ENCODE measurements at regions not wholly inside any gene's neighbourhood (a gene's known extent, or its start where the extent isn't known, plus 50 kb on each side); places are given as distances from the start of the nearest gene placed in this dataset.
"Not testable (repeated sequence)": the region's sequence is repeated elsewhere in the genome, so short reads cannot be mapped to it uniquely, and the experiment has no call there.

DNA sequence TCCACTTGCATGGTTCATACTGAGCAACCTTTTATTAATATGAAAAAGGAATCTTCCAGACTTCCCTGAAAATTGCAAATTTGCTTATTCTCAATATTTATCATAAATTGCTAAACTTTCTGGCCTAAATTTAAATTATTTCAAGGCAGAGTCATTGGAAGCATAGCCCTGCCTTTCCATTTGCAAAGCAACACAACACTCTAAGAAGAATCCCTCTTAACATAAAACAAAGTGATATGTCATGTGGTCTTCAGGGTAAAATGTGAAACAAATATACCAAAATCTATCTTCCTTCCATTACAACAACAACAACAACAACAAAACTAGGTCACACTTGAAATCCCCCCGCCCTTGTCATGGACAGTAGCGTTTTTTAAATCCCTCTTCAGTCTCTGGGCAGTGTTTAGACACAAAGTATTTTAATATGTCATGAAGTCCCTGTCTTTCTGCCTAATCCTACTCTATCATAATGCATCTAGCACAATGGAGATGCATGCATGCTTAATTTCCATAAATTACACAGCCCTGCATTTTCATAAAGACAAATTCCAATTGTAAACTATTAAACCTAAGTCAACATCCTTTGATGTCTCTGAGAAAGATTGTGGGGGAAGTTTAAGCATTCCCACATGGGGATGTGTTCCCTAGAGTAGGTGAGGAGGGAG is 668.9 kb upstream of the LCORL start:
- no peaks in the 10 kb centered on the region for H3K4me1 Mint-ChIP-seq
- DNase-seq = no peak
- H3K27ac Mint-ChIP-seq = no peak overlapping the region
- H3K9me3 Mint-ChIP-seq = no peaks in the 10 kb centered on the region
- peaks cover 9% of the 10 kb centered on the region for H3K27me3 Mint-ChIP-seq
- no peak overlapping the region for H3K4me3 Mint-ChIP-seq
- H3K36me3 Mint-ChIP-seq = no peaks in the 10 kb centered on the region

GRCh38 chr4:18689308-18690115 is 668.0 kb upstream of the LCORL start:
- Mint-ChIP-seq H3K4me3 (no peak overlapping the region), H3K27me3 (peaks cover 9% of the 10 kb centered on the region), H3K36me3 (no peaks in the 10 kb centered on the region), H3K27ac (no peak overlapping the region), H3K4me1 (no peaks in the 10 kb centered on the region), H3K9me3 (no peaks in the 10 kb centered on the region)
- DNase-seq = peak; percentile 8

- H3K4me1 Mint-ChIP-seq, H3K27ac Mint-ChIP-seq, H3K4me3 Mint-ChIP-seq, DNase-seq, H3K9me3 Mint-ChIP-seq, H3K36me3 Mint-ChIP-seq, H3K27me3 Mint-ChIP-seq: not testable (repeated sequence)
Observed at GRCh38 chr4:18688351-18688750, 666.8 kb upstream of the LCORL start.

DNA sequence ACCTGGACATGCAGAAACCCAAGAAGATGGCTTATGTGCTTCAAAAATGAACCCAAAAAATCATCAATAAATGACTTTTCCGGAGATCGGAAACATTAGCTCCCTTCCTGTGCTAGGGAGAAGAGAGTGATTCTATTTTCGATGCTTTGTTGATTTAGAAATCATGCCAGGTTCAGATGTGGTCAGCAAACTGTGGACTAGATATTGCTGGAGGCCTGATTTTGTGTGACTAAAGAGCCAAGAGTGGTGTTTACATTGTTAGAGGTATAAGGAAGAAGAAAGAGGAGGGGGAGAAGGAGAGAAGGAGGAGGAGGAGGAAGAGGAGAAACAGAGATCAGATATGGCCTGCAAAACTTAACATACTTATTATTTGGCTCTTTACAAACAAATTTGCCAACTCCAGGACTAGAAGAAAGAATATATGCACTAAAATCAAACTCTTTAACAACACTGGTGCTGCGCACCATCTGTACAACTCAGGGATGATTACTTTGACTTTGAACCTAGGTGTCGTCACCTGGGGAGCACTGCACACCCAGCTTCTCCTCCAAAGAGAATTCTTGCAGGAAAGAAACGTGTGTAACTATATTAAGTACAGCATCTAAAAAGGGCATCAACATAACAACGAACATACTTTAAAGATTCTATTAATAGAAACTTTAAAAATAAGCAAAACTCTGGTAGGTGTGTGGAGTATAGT is 664.9 kb upstream of the LCORL start:
- Mint-ChIP-seq H3K9me3 (no peaks in the 10 kb centered on the region), H3K36me3 (no peaks in the 10 kb centered on the region), H3K27ac (no peak overlapping the region), H3K4me1 (no peaks in the 10 kb centered on the region), H3K27me3 (peaks cover 5% of the 10 kb centered on the region), H3K4me3 (no peak overlapping the region)
- no peak for DNase-seq

DNA sequence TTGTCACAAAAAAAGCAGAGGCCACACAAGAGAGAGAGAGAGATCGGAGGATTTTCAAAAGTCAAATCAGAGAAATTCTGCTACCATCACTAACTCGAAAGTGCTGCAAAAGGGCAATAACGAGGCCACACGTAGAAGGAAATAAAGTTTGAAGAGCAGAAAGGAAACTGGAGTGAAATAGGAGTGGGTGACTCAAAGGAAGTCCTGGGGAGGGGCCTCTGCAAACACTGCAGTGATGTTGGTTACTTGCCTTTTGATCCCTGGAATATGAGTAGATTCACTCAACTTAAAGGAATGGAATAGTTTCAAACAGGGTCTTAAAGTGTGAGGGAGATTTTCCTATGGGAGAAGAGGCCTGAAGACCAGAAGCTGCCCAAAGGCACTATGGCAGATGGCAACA is 663.4 kb upstream of the LCORL start:
- Mint-ChIP-seq H3K4me1 (no peaks in the 10 kb centered on the region), H3K36me3 (no peaks in the 10 kb centered on the region), H3K4me3 (no peak overlapping the region), H3K9me3 (no peaks in the 10 kb centered on the region), H3K27me3 (no peaks in the 10 kb centered on the region), H3K27ac (no peak overlapping the region)
- no peak for DNase-seq

DNA sequence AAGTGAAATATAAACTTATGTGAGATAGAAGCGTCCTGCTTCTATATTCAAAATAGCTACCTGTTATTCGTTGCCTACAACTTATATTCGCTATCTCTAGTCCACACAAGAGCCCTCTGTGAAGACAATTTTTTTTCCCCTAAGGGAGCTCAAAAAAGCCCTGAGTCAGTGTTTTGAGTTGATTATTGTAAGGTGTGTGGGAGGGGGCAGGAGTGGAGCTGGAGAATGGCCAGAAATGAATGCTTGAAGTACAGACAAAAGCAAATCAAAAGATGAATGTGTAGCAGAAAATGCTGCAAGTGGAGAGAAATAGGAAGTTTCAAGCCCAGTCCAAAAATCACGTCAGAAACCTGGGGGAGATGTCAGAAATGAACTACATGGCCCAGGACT is 655.0 kb upstream of the LCORL start:
- Mint-ChIP-seq H3K4me3 (no peak overlapping the region), H3K36me3 (no peaks in the 10 kb centered on the region), H3K4me1 (no peaks in the 10 kb centered on the region), H3K27ac (no peak overlapping the region), H3K9me3 (no peaks in the 10 kb centered on the region), H3K27me3 (no peaks in the 10 kb centered on the region)
- DNase-seq = no peak

GRCh38 chr4:18675586-18676525 is 654.3 kb upstream of the LCORL start:
- Mint-ChIP-seq H3K27me3 (peaks cover under 1% of the 10 kb centered on the region), H3K36me3 (no peaks in the 10 kb centered on the region), H3K4me1 (no peaks in the 10 kb centered on the region), H3K27ac (no peak overlapping the region), H3K4me3 (no peak overlapping the region), H3K9me3 (no peaks in the 10 kb centered on the region)
- no peak for DNase-seq

DNA sequence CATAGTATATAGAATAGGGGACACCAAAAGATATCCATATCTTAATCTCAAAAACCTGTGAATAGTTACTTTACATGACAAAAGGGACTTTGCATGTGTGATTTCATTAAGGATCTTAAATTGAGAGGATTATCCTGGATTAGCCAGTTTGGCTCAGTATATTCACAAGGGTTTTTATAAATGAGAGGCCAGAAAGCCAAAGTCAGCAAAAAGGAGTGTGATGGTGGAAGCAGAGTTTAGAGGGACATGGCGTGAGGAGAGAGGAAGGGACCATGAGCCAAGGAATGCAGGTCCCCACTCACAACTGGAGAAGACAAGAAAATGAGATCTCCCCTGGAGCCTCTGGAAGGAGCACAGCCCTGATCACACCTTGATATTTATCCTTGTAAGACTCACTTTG is 648.5 kb upstream of the LCORL start:
- no peaks in the 10 kb centered on the region for H3K36me3 Mint-ChIP-seq
- no peaks in the 10 kb centered on the region for H3K4me1 Mint-ChIP-seq
- H3K9me3 Mint-ChIP-seq = no peaks in the 10 kb centered on the region
- no peak overlapping the region for H3K4me3 Mint-ChIP-seq
- H3K27me3 Mint-ChIP-seq = peaks cover 4% of the 10 kb centered on the region
- no peak overlapping the region for H3K27ac Mint-ChIP-seq
- no peak for DNase-seq

GRCh38 chr4:18669390-18669789 is 647.8 kb upstream of the LCORL start:
- H3K9me3 Mint-ChIP-seq = no peaks in the 10 kb centered on the region
- H3K4me3 Mint-ChIP-seq = no peak overlapping the region
- H3K36me3 Mint-ChIP-seq = no peaks in the 10 kb centered on the region
- no peak overlapping the region for H3K27ac Mint-ChIP-seq
- DNase-seq = no peak
- peaks cover 4% of the 10 kb centered on the region for H3K27me3 Mint-ChIP-seq
- H3K4me1 Mint-ChIP-seq = no peaks in the 10 kb centered on the region

- H3K9me3 Mint-ChIP-seq = no peaks in the 10 kb centered on the region
- H3K27ac Mint-ChIP-seq = no peak overlapping the region
- H3K36me3 Mint-ChIP-seq = no peaks in the 10 kb centered on the region
Observed at GRCh38 chr4:18666322-18666721, 644.8 kb upstream of the LCORL start.

DNA sequence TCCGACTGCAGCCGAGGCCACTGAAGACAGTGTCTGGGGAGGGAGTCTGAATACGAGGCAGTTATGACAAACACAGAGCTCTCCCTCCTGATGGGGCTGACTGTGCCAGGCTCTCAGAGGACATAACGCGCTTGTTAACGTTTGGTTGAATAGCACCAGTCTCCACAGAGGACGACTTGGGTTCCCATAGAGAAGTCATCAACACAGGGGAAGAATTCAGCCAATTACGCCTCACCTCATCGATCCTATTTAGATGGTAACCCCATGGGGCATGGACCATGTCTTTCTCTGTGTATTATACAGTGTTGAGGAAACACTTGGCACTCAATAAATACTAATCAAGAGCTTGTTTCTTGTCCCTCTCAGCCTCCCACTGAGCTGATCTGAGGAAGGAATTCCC is 642.6 kb upstream of the LCORL start:
- H3K4me1 Mint-ChIP-seq = no peaks in the 10 kb centered on the region
- no peaks in the 10 kb centered on the region for H3K27me3 Mint-ChIP-seq
- H3K27ac Mint-ChIP-seq = no peak overlapping the region
- no peak for DNase-seq
- H3K4me3 Mint-ChIP-seq = no peak overlapping the region
- no peaks in the 10 kb centered on the region for H3K36me3 Mint-ChIP-seq
- no peaks in the 10 kb centered on the region for H3K9me3 Mint-ChIP-seq

More at GRCh38 chr4:18666322-18666721, 644.8 kb upstream of the LCORL start:
- Mint-ChIP-seq H3K4me3 (no peak overlapping the region), H3K27me3 (peaks cover 4% of the 10 kb centered on the region), H3K4me1 (no peaks in the 10 kb centered on the region)
- DNase-seq = no peak

GRCh38 chr4:18645351-18645750 is 623.8 kb upstream of the LCORL start:
- H3K4me3 Mint-ChIP-seq = no peak overlapping the region
- no peaks in the 10 kb centered on the region for H3K4me1 Mint-ChIP-seq
- H3K36me3 Mint-ChIP-seq = no peaks in the 10 kb centered on the region
- H3K27me3 Mint-ChIP-seq = no peaks in the 10 kb centered on the region
- H3K27ac Mint-ChIP-seq = no peak overlapping the region
- peaks cover 6% of the 10 kb centered on the region for H3K9me3 Mint-ChIP-seq
- DNase-seq = no peak

DNA sequence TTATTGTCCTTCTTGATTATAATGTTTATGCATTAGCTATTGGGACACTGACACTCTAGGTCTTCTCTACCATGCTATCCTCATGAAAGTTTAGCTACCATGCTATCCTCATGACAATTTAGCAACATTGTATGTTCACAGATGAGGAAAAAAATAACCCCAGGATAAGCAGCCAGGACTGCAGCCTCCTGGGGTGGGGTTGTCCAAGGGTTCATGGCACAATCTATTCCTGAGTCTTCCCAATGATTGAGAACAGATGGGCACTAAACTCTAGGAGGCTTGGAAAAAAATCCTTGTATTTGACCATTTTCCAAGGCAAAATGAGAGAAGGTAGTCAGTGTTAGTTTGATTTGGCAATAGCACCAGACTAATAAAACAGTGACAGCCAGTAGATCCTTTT is 619.8 kb upstream of the LCORL start:
- no peak for DNase-seq
- H3K9me3 Mint-ChIP-seq = no peaks in the 10 kb centered on the region
- H3K36me3 Mint-ChIP-seq = no peaks in the 10 kb centered on the region
- H3K27me3 Mint-ChIP-seq = peaks cover 7% of the 10 kb centered on the region
- H3K4me1 Mint-ChIP-seq = no peaks in the 10 kb centered on the region
- no peak overlapping the region for H3K4me3 Mint-ChIP-seq
- H3K27ac Mint-ChIP-seq = no peak overlapping the region

- Mint-ChIP-seq H3K4me1 (no peaks in the 10 kb centered on the region), H3K27me3 (peaks cover 7% of the 10 kb centered on the region), H3K36me3 (no peaks in the 10 kb centered on the region), H3K27ac (no peak overlapping the region), H3K9me3 (no peaks in the 10 kb centered on the region), H3K4me3 (no peak overlapping the region)
- no peak for DNase-seq
Observed at GRCh38 chr4:18638031-18638430, 616.5 kb upstream of the LCORL start.

Data from activated naive CD8-positive, alpha-beta T cell treated with anti-CD3 and anti-CD28 coated beads for 36 hours (primary cell).